ENCODE measurements at regions not wholly inside any gene's neighbourhood (a gene's known extent, or its start where the extent isn't known, plus 50 kb on each side); places are given as distances from the start of the nearest gene placed in this dataset.

GRCh38 chr10:130824230-130825014 is 487.1 kb downstream of the TCERG1L start:
- no peaks in the 10 kb centered on the region for H3K27me3 ChIP-seq
- WGBS, 2 donors: 85 to 89% methylated on average over 4 of the region's 4 CpGs
- TF ChIP-seq CTCF (IDR thresholded peaks at IDR 0.05) (no peak), POLR2A (IDR thresholded peaks at IDR 0.05) (no peak)
- no peaks in the 10 kb centered on the region for H3K36me3 ChIP-seq
- H3K9me3 ChIP-seq: peaks cover 0 to 20% (median 18%) of the 10 kb centered on the region in 3 donors
- intact Hi-C loops (cut with DNase I): no loop called here
- no peak overlapping the region for H3K27ac ChIP-seq
- no peak overlapping the region for H3K4me3 ChIP-seq
- H3K4me1 ChIP-seq: no peaks in the 10 kb centered on the region
- no peak for DNase-seq

- WGBS, 2 donors: 65 to 82% methylated on average over 4 to 10 of the region's 14 CpGs
- TF ChIP-seq POLR2A (IDR thresholded peaks at IDR 0.05) (no peak), CTCF (IDR thresholded peaks at IDR 0.05) (no peak)
- Histone ChIP-seq H3K4me1 (no peaks in the 10 kb centered on the region), H3K36me3 (no peaks in the 10 kb centered on the region), H3K4me3 (no peak overlapping the region), H3K27ac (no peak overlapping the region), H3K9me3 (no peaks in the 10 kb centered on the region), H3K27me3 (no peaks in the 10 kb centered on the region)
- intact Hi-C loops (cut with DNase I): no loop called here
- no peak for DNase-seq
Measured at GRCh38 chr10:130833596-130833995, 477.9 kb downstream of the TCERG1L start.

- TF ChIP-seq POLR2A (IDR thresholded peaks at IDR 0.05): no peak
- TF ChIP-seq CTCF (IDR thresholded peaks at IDR 0.05): no peak
- Histone ChIP-seq H3K4me3 (no peak overlapping the region), H3K9me3 (no peaks in the 10 kb centered on the region), H3K27me3 (no peaks in the 10 kb centered on the region), H3K36me3 (no peaks in the 10 kb centered on the region), H3K4me1 (no peaks in the 10 kb centered on the region), H3K27ac (no peak overlapping the region)
- intact Hi-C loops (cut with DNase I): no loop called here
- 69 to 74% methylated on average over 15 of the region's 15 CpGs for WGBS, 2 donors
- no peak for DNase-seq
Measured at GRCh38 chr10:130834170-130834569, 477.4 kb downstream of the TCERG1L start.

- Histone ChIP-seq H3K4me3 (no peak overlapping the region), H3K36me3 (no peaks in the 10 kb centered on the region), H3K27me3 (no peaks in the 10 kb centered on the region), H3K9me3 (no peaks in the 10 kb centered on the region), H3K4me1 (no peaks in the 10 kb centered on the region), H3K27ac (no peak overlapping the region)
- DNase-seq: no peak
- no peak for TF ChIP-seq CTCF (IDR thresholded peaks at IDR 0.05)
- no peak for TF ChIP-seq POLR2A (IDR thresholded peaks at IDR 0.05)
- intact Hi-C loops (cut with DNase I): no loop called here
- WGBS, 2 donors: 90% methylated on average over 8 of the region's 15 CpGs; no CpG with 5 or more reads in 1 of the 2 donors
Measured at GRCh38 chr10:130834573-130834972, 476.9 kb downstream of the TCERG1L start.

- H3K36me3 ChIP-seq: no peaks in the 10 kb centered on the region
- intact Hi-C loops (cut with DNase I): no loop called here
- no peak overlapping the region for H3K4me3 ChIP-seq
- H3K4me1 ChIP-seq: no peaks in the 10 kb centered on the region
- DNase-seq: no peak
- TF ChIP-seq POLR2A (IDR thresholded peaks at IDR 0.05) (no peak), CTCF (IDR thresholded peaks at IDR 0.05) (no peak)
- H3K27me3 ChIP-seq: no peaks in the 10 kb centered on the region
- 76 to 100% methylated on average over 1 to 3 of the region's 5 CpGs for WGBS, 2 donors
- H3K27ac ChIP-seq: no peak overlapping the region
- no peaks in the 10 kb centered on the region for H3K9me3 ChIP-seq
Measured at GRCh38 chr10:130835068-130835467, 476.5 kb downstream of the TCERG1L start.
